Testis (tissue), 2 donors: ENCODE measurements at regions not wholly inside any gene's neighbourhood (a gene's known extent, or its start where the extent isn't known, plus 50 kb on each side); places are given as distances from the start of the nearest gene placed in this dataset.
"Not testable (repeated sequence)": the region's sequence is repeated elsewhere in the genome, so short reads cannot be mapped to it uniquely, and the experiment has no call there.

Experiments
- DNase-seq: peaks from one replicate; pipeline ENCODE4 v3.0.0-alpha.2; 2019
- H3K27ac ChIP-seq, 2 donors: fragments of 200-600 bp; sonication (generic); one replicate each; pipeline ENCODE4 v1.5.1; 2019
- H3K27me3 ChIP-seq: fragments of 200-600 bp; sonication (generic); one replicate; pipeline ENCODE4 v1.5.1; 2019
- H3K36me3 ChIP-seq: fragments of 200-600 bp; sonication (generic); one replicate; pipeline ENCODE4 v1.5.1; 2017; ENCODE audit warnings: low read depth; ENCODE audit errors: missing control alignments
- H3K4me1 ChIP-seq: fragments of 200-600 bp; sonication (generic); one replicate; pipeline ENCODE4 v1.5.1; 2019
- H3K4me3 ChIP-seq, 2 donors: fragments of 200-600 bp; sonication (generic); one replicate each; pipeline ENCODE4 v1.5.1; 2017 to 2019
- H3K9me3 ChIP-seq: fragments of 200-600 bp; sonication (generic); one replicate; pipeline ENCODE4 v1.5.1; 2017
- POLR2A ChIP-seq: fragments of 450-650 bp; IDR thresholded peaks from one replicate; pipeline ENCODE4 v1.6.1; 2017; ENCODE audit warnings: antibody characterized with exemption, mild to moderate bottlenecking, moderate library complexity
- WGBS, 2 donors: methylation state at CpG; one replicate each; pipeline ENCODE4 v1.1.5; 2018; 5-methylcytosine and 5-hydroxymethylcytosine counted together
- intact Hi-C: fragments of 100-400 bp; cut with DNase I; formaldehyde crosslinking; loops from one replicate; pipeline ENCODE4 v1.15.1; 2023; ENCODE audit warnings: low total_unique reads
- TF ChIP-seq, protein P1 (sequence below), 3 experiments: fragments of 450-650 bp in 2 of 3; fragments of 200-600 bp in 1 of 3; sonication (generic) in 1 of 3; IDR thresholded peaks; one replicate each; pipeline ENCODE4 v1.5.1; 2016 to 2019; ENCODE audit warnings: antibody characterized with exemption in 3 of 3, mild to moderate bottlenecking in 2 of 3, moderate library complexity in 1 of 3

DNA sequence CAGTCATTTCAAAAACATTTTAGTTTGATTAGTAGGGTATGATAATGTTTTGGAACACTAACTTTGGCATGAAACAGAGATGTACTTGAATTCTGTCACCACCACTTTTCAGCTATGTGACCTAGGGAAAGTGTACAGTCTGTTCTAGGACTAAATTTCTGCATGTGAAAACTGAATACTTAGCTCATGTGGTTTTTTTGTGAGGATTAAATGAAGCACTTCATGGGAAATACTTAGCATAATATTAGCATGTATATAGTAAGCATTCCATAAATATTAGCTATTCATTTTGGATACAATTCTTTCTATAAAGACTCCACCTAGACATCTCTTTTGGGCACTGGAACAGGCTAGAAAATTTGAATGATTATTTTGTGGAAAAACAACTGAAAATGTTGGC lies 1379.4 kb downstream of the RPA4 start:
- TF ChIP-seq, protein P1, sequence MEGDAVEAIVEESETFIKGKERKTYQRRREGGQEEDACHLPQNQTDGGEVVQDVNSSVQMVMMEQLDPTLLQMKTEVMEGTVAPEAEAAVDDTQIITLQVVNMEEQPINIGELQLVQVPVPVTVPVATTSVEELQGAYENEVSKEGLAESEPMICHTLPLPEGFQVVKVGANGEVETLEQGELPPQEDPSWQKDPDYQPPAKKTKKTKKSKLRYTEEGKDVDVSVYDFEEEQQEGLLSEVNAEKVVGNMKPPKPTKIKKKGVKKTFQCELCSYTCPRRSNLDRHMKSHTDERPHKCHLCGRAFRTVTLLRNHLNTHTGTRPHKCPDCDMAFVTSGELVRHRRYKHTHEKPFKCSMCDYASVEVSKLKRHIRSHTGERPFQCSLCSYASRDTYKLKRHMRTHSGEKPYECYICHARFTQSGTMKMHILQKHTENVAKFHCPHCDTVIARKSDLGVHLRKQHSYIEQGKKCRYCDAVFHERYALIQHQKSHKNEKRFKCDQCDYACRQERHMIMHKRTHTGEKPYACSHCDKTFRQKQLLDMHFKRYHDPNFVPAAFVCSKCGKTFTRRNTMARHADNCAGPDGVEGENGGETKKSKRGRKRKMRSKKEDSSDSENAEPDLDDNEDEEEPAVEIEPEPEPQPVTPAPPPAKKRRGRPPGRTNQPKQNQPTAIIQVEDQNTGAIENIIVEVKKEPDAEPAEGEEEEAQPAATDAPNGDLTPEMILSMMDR (IDR thresholded peaks at IDR 0.05) = no peak
- no peak for TF ChIP-seq POLR2A
- Histone ChIP-seq H3K27me3 (no peaks in the 10 kb centered on the region), H3K27ac (no peak overlapping the region), H3K36me3 (no peaks in the 10 kb centered on the region), H3K9me3 (no peaks in the 10 kb centered on the region), H3K4me3 (no peak overlapping the region), H3K4me1 (no peaks in the 10 kb centered on the region)
- no peak for DNase-seq
- intact Hi-C loops = no loop called here

DNA sequence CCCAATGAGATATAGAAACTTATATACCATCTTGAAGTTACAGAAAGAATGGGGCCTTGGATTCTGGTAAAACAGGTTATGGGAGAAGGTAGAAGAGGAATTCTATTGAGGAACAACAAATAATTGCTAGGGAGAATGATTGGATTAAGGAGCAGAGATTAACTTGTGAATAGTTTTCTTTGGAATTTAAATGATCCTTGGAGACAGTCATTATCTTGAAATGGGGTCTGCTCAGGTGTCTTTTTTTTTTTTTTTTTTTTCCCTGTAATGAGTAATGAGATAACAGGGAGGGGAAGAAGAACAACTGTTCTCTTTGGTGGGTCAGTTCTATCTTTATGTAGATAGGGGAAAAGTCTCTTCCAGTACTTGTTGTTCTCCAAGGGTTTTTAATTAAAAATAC lies 1406.0 kb downstream of the RPA4 start:
- intact Hi-C loops = no loop called here
- no peaks in the 10 kb centered on the region for H3K36me3 ChIP-seq
- H3K27ac ChIP-seq = no peak overlapping the region

DNA sequence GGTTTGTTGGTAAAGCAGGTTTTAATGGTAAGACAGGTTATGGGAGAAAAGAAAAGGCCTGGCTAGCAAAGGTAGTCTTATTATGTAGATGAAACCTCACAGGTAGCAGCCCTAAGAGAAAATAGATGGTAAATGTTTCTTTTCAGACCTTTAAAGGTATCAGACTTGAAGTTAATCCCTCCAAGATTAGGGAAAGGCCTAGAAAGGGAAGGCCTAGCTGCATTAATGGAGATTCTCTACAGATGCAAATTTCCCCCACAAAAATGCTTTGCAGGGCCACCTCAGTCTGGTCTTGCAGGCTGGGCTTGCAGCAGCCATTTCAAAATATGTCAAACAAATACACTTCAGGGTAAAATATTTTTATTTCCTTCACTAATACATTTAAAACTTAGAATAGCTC lies 1410.6 kb downstream of the RPA4 start:
- intact Hi-C loops = no loop called here
- Histone ChIP-seq H3K4me3 (no peak overlapping the region), H3K27me3 (no peaks in the 10 kb centered on the region), H3K27ac (no peak overlapping the region), H3K36me3 (no peaks in the 10 kb centered on the region), H3K4me1 (no peaks in the 10 kb centered on the region), H3K9me3 (no peaks in the 10 kb centered on the region)
- DNase-seq = no peak
- TF ChIP-seq POLR2A = no peak
- TF ChIP-seq, protein P1 (IDR thresholded peaks at IDR 0.05) = no peak

More for the DNA sequence above, 1406.0 kb downstream of the RPA4 start:
- H3K9me3 ChIP-seq = no peaks in the 10 kb centered on the region
- no peaks in the 10 kb centered on the region for H3K4me1 ChIP-seq
- DNase-seq = no peak
- no peak overlapping the region for H3K4me3 ChIP-seq
- TF ChIP-seq, protein P1 (IDR thresholded peaks at IDR 0.05) = no peak
- TF ChIP-seq POLR2A = no peak
- no peaks in the 10 kb centered on the region for H3K27me3 ChIP-seq

DNA sequence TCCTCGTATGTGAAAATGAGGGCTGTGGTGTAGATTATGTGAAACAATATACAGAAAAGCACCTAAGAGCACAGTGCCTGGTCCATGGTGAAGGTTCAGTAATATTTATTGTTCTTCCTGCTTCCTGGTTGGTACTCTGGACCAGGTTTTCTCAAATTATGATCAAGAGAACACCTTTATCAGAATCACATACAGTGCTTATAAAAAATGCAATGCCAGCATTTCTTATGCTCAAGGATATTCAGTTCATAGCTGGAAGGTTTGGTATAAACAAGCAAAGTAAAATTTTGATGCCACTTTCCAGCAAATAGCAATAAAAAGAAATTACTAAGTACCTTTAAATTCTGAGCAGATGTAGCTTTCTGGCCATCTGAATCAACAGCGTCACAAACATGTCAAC lies 1412.4 kb downstream of the RPA4 start:
- intact Hi-C loops = no loop called here
- no peak for TF ChIP-seq POLR2A
- TF ChIP-seq, protein P1 (IDR thresholded peaks at IDR 0.05) = no peak
- H3K27ac ChIP-seq = no peak overlapping the region
- H3K36me3 ChIP-seq = no peaks in the 10 kb centered on the region
- H3K9me3 ChIP-seq = no peaks in the 10 kb centered on the region
- no peak for DNase-seq
- H3K4me3 ChIP-seq = no peak overlapping the region
- H3K4me1 ChIP-seq = no peaks in the 10 kb centered on the region
- no peaks in the 10 kb centered on the region for H3K27me3 ChIP-seq
- 80 to 90% methylated on average over 2 of the region's 2 CpGs for WGBS, 2 donors

DNA sequence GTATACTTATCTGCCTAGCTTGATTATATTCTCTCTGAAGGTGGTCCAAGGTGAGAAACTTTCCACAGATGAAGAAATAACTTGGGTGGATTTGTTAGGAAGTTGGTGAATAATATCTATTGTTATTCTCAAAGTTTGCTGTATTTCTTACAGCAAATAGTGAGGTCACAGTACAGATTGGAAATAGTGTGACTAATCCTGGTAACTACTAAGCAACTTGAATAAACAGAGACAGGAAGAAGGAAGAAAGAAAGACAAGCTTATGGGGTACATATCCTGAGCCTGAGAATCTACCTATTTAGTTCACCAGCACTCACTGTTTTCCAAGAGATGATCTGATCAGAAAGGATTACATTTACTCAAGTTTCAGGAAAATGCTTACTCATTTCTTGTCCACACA lies 1416.1 kb downstream of the RPA4 start:
- H3K36me3 ChIP-seq = no peaks in the 10 kb centered on the region
- no peaks in the 10 kb centered on the region for H3K27me3 ChIP-seq
- H3K9me3 ChIP-seq = no peaks in the 10 kb centered on the region
- H3K27ac ChIP-seq = no peak overlapping the region
- no peak for TF ChIP-seq POLR2A
- TF ChIP-seq, protein P1 (IDR thresholded peaks at IDR 0.05) = no peak
- no peaks in the 10 kb centered on the region for H3K4me1 ChIP-seq
- intact Hi-C loops = no loop called here
- DNase-seq = no peak
- no peak overlapping the region for H3K4me3 ChIP-seq

DNA sequence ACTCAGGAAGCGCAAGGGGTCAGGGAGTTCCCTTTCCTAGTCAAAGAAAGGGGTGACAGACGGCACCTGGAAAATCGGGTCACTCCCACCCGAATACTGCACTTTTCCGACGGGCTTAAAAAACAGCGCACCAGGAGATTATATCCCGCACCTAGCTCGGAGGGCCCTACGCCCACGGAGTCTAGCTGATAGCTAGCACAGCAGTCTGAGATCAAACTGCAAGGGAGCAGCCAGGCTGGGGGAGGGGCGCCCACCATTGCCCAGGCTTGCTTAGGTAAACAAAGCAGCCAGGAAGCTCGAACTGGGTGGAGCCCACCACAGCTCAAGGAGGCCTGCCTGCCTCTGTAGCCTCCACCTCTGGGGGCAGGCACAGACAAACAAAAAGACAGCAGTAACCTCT lies 1416.8 kb downstream of the RPA4 start:
- DNase-seq, H3K4me1 ChIP-seq, H3K4me3 ChIP-seq, H3K27ac ChIP-seq, H3K9me3 ChIP-seq, intact Hi-C loops, H3K27me3 ChIP-seq, H3K36me3 ChIP-seq: not testable (repeated sequence)
- 93% methylated on average over 6 of the region's 13 CpGs; no CpG with 5 or more reads in 1 of the 2 donors for WGBS, 2 donors
